H1 (cell line): ENCODE measurements at regions not wholly inside any gene's neighbourhood (a gene's known extent, or its start where the extent isn't known, plus 50 kb on each side); places are given as distances from the start of the nearest gene placed in this dataset.

ENCODE experiments used
- CTCF ChIA-PET: fragments of 300-600 bp; sonication (Branson Sonifier 250); formaldehyde crosslinking; loops from one replicate; lab custom pipeline; 2021; ENCODE audit not compliant: partially characterized antibody; lab: Charles Lee
- POLR2A ChIA-PET: fragments of 300-600 bp; sonication (Branson Sonifier 250); formaldehyde crosslinking; loops from one replicate; lab custom pipeline; 2021; ENCODE audit warnings: inconsistent platforms; ENCODE audit not compliant: partially characterized antibody; lab: Charles Lee
- DNase-seq, 2 experiments: peaks; one replicate each; pipeline versions ENCODE4 v3.0.0 to v3.0.0-alpha.2; 2010 to 2022; ENCODE audit warnings: low spot score in 2 of 2, low read depth in 1 of 2, mixed read lengths in 1 of 2
- FAIRE-seq: peaks from 2 replicates; lab custom pipeline; 2011; peaks lifted over from hg19 to GRCh38; lab: Jason Lieb, UNC
- H2AFZ ChIP-seq: 2 replicates; pipeline ENCODE4 v1.8.1; 2012; ENCODE audit warnings: low read length, inconsistent platforms
- H2AK5ac ChIP-seq: 2 replicates; pipeline ENCODE4 v1.6.1; 2013; ENCODE audit warnings: low read depth, low read length
- H2BK120ac ChIP-seq: replicated peaks from 2 replicates; pipeline ENCODE3; 2013; ENCODE audit warnings: low read depth, low read length, inconsistent platforms
- H2BK12ac ChIP-seq: 2 replicates; pipeline ENCODE4 v1.6.1; 2013; ENCODE audit warnings: low read depth, low read length
- H2BK15ac ChIP-seq: 2 replicates; pipeline ENCODE4 v1.6.1; 2013; ENCODE audit warnings: low read length
- H2BK20ac ChIP-seq: 2 replicates; pipeline ENCODE4 v1.6.1; 2013; ENCODE audit warnings: low read length
- H2BK5ac ChIP-seq: 2 replicates; pipeline ENCODE4 v1.6.1; 2013; ENCODE audit warnings: low read depth, low read length
- H3K14ac ChIP-seq: 2 replicates; pipeline ENCODE4 v1.6.1; 2013; ENCODE audit warnings: inconsistent platforms; ENCODE audit not compliant: insufficient read length
- H3K18ac ChIP-seq: 2 replicates; pipeline ENCODE4 v1.6.1; 2013; ENCODE audit warnings: low read length; ENCODE audit errors: extremely low read depth
- H3K23ac ChIP-seq: 2 replicates; pipeline ENCODE4 v1.6.1; 2013; ENCODE audit warnings: inconsistent platforms; ENCODE audit not compliant: insufficient read length
- H3K23me2 ChIP-seq: 2 replicates; pipeline ENCODE4 v1.6.1; 2013; ENCODE audit warnings: low read depth, low read length
- H3K27ac ChIP-seq: 2 replicates; pipeline ENCODE4 v1.6.1; 2011; ENCODE audit warnings: low read depth, low read length, inconsistent platforms
- H3K27me3 ChIP-seq, 4 experiments: replicated peaks in 1 of 4; 1 replicate in 1 of 4; 2 replicates in 3 of 4; pipeline versions ENCODE4 v1.6.1 to v1.8.1; 2011 to 2013; ENCODE audit warnings: low read length in 3 of 4, mild to moderate bottlenecking in 3 of 4, inconsistent platforms in 2 of 4, mixed read lengths in 2 of 4, moderate library complexity in 1 of 4; ENCODE audit not compliant: control insufficient read depth in 3 of 4, insufficient read depth in 3 of 4; ENCODE audit errors: extremely low read depth in 1 of 4
- H3K36me3 ChIP-seq, 4 experiments: 2 replicates each; pipeline versions ENCODE4 v1.6.1 to v1.8.1; 2011 to 2013; ENCODE audit warnings: mild to moderate bottlenecking in 4 of 4, low read length in 3 of 4, moderate library complexity in 2 of 4, control low read depth in 1 of 4, inconsistent platforms in 1 of 4; ENCODE audit not compliant: insufficient read depth in 4 of 4, control insufficient read depth in 2 of 4
- H3K4ac ChIP-seq: replicated peaks from 2 replicates; pipeline ENCODE3; 2013; ENCODE audit warnings: low read length, low read depth, mixed read lengths, inconsistent platforms; ENCODE audit not compliant: insufficient read length
- H3K4me1 ChIP-seq, 4 experiments: replicated peaks in 1 of 4; 1 replicate in 1 of 4; 2 replicates in 3 of 4; pipeline versions ENCODE4 v1.6.1 to v1.8.1; 2011 to 2013; ENCODE audit warnings: low read length in 3 of 4, inconsistent platforms in 2 of 4, mixed read lengths in 1 of 4; ENCODE audit not compliant: insufficient read depth in 4 of 4, control insufficient read depth in 3 of 4
- H3K4me2 ChIP-seq, 2 experiments: 2 replicates each; pipeline versions ENCODE4 v1.6.1 to v1.8.1; 2011 to 2013; ENCODE audit warnings: low read depth in 2 of 2, low read length in 2 of 2, control low read depth in 1 of 2, inconsistent platforms in 1 of 2, mild to moderate bottlenecking in 1 of 2; ENCODE audit not compliant: insufficient read depth in 1 of 2
- H3K4me3 ChIP-seq, 4 experiments: fragments of 200-600, 300-600 bp in 1 of 4; sonication (generic), shearing (Covaris generic), sonication (Bioruptor Twin) in 1 of 4; 2 replicates each; pipeline versions ENCODE4 v1.5.1 to v1.8.1; 2011 to 2016; ENCODE audit warnings: low read length in 4 of 4, low read depth in 3 of 4, control low read depth in 2 of 4, inconsistent platforms in 2 of 4, mild to moderate bottlenecking in 2 of 4, mixed read lengths in 1 of 4, moderate library complexity in 1 of 4; ENCODE audit not compliant: insufficient read depth in 2 of 4; ENCODE audit errors: extremely low read depth in 1 of 4
- H3K56ac ChIP-seq: replicated peaks from 2 replicates; pipeline ENCODE3; 2013; ENCODE audit warnings: low read depth, mild to moderate bottlenecking, mixed read lengths, low read length, inconsistent platforms; ENCODE audit not compliant: insufficient read length
- H3K79me1 ChIP-seq: 2 replicates; pipeline ENCODE4 v1.6.1; 2013; ENCODE audit warnings: low read depth, low read length, control low read depth
- H3K79me2 ChIP-seq, 2 experiments: 2 replicates each; pipeline versions ENCODE4 v1.6.1 to v1.8.1; 2012 to 2013; ENCODE audit warnings: low read length in 2 of 2, mild to moderate bottlenecking in 2 of 2, inconsistent platforms in 1 of 2; ENCODE audit not compliant: insufficient read depth in 2 of 2, control insufficient read depth in 1 of 2
- H3K9ac ChIP-seq, 4 experiments: replicated peaks in 1 of 4; 1 replicate in 1 of 4; 2 replicates in 3 of 4; pipeline versions ENCODE4 v1.6.1 to v1.8.1; 2011 to 2013; ENCODE audit warnings: low read depth in 3 of 4, low read length in 3 of 4, control low read depth in 2 of 4, mild to moderate bottlenecking in 2 of 4, moderate library complexity in 2 of 4, inconsistent platforms in 1 of 4; ENCODE audit errors: extremely low read depth in 1 of 4
- H3K9me3 ChIP-seq, 2 experiments: 2 replicates each; pipeline versions ENCODE4 v1.6.1 to v1.8.1; 2012 to 2013; ENCODE audit warnings: mild to moderate bottlenecking in 2 of 2, moderate library complexity in 2 of 2, control low read depth in 1 of 2, inconsistent platforms in 1 of 2, low read depth in 1 of 2, low read length in 1 of 2, mixed read lengths in 1 of 2; ENCODE audit not compliant: insufficient read depth in 2 of 2
- H4K20me1 ChIP-seq, 2 experiments: replicated peaks in 1 of 2; 2 replicates each; pipeline versions ENCODE3 to v1.8.1; 2011 to 2013; ENCODE audit warnings: inconsistent platforms in 2 of 2, low read length in 2 of 2, mild to moderate bottlenecking in 1 of 2; ENCODE audit not compliant: insufficient read depth in 2 of 2, control insufficient read depth in 1 of 2
- H4K5ac ChIP-seq: 2 replicates; pipeline ENCODE4 v1.6.1; 2013; ENCODE audit warnings: low read length, low read depth, mixed read lengths, inconsistent platforms; ENCODE audit not compliant: insufficient read length
- H4K8ac ChIP-seq: 2 replicates; pipeline ENCODE4 v1.8.0; 2013; ENCODE audit warnings: mild to moderate bottlenecking, moderate library complexity, low read length, inconsistent platforms; ENCODE audit not compliant: insufficient read depth; ENCODE audit errors: extremely low read depth
- H4K91ac ChIP-seq: replicated peaks from 2 replicates; pipeline ENCODE3; 2013; ENCODE audit warnings: low read length, mixed read lengths, inconsistent platforms; ENCODE audit not compliant: insufficient read length
- JUND ChIP-seq: IDR thresholded peaks from 2 replicates; pipeline ENCODE4 v1.6.1; 2011; ENCODE audit warnings: mild to moderate bottlenecking, improper control_type of control experiment, low read length
- SP4 ChIP-seq: IDR thresholded peaks from 2 replicates; pipeline ENCODE4 v1.6.1; 2012; ENCODE audit warnings: low read length, inconsistent platforms
- TCF12 ChIP-seq: IDR thresholded peaks from 2 replicates; pipeline ENCODE4 v1.6.1; 2011; ENCODE audit warnings: low read depth, mild to moderate bottlenecking, low read length
- WGBS, 2 experiments: shearing (Covaris generic) in 1 of 2; methylation state at CpG; one replicate each; pipeline versions ENCODE4 v1.1.6 to v1.1.7; 2013 to 2015; ENCODE audit warnings: low lambda C conversion rate in 2 of 2, mixed read lengths in 2 of 2, inconsistent platforms in 1 of 2, low coverage in 1 of 2, missing lambda C conversion rate in 1 of 2; ENCODE audit not compliant: insufficient replicate concordance in 2 of 2, insufficient coverage in 1 of 2, insufficient read length in 1 of 2; ENCODE audit errors: extremely low coverage in 1 of 2, missing lambda C conversion rate in 1 of 2; 5-methylcytosine and 5-hydroxymethylcytosine counted together
- TF ChIP-seq, protein P1 (sequence below): IDR thresholded peaks from 2 replicates; pipeline ENCODE4 v1.6.1; 2011; ENCODE audit warnings: low read length, improper control_type of control experiment

DNA sequence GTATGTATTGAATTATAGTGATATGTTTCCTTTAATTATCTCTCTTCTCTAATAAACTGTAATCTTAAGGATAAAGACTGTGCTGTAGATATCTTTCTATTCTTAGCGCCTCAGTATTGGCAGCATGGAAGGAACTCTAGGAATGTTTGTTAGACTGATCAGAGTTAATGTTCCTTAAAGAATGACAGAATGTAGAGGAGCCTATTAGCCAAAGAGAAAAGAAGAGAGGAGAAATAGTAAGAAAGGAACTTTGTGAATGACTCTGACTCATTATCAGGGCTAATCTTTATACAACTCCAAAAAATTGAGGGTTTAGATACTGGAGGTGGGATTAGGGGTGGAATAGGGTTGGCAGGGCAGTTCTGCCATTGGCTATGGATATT, 59.0 kb upstream of the NUDT12 start:
- Histone ChIP-seq H4K20me1 (no peaks in the 10 kb centered on the region), H2BK20ac (no peak overlapping the region), H3K4ac (no peak overlapping the region), H3K27ac (no peak overlapping the region), H2BK12ac (no peak overlapping the region), H2BK120ac (no peak overlapping the region), H2BK15ac (no peak overlapping the region), H4K91ac (no peak overlapping the region), H3K23me2 (no peaks in the 10 kb centered on the region), H3K36me3 (no peaks in the 10 kb centered on the region), H3K9me3 (peaks cover 3 to 4% of the 10 kb centered on the region in 2 experiments; a peak in 2 of 4 replicates), H3K18ac (no peak overlapping the region), H3K14ac (no peak overlapping the region), H2BK5ac (no peak overlapping the region), H4K5ac (no peak overlapping the region), H3K79me2 (no peaks in the 10 kb centered on the region), H3K4me1 (no peaks in the 10 kb centered on the region), H3K4me2 (no peak overlapping the region), H3K79me1 (no peaks in the 10 kb centered on the region), H3K9ac (no peak overlapping the region), H3K56ac (no peak overlapping the region), H2AK5ac (no peak overlapping the region), H2AFZ (no peak overlapping the region), H3K27me3 (no peaks in the 10 kb centered on the region), H3K4me3 (no peak overlapping the region), H3K23ac (no peak overlapping the region), H4K8ac (no peak overlapping the region)
- POLR2A ChIA-PET = no interaction called here
- CTCF ChIA-PET = interaction anchor here (1.2 to 2.0 kb wide), 2 partner anchors 16 to 27 kb away, joined by 4 to 5 read pairs; no protein-coding TSS in a partner anchor
- TF ChIP-seq JUND = no peak
- TF ChIP-seq TCF12 = no peak
- TF ChIP-seq SP4 = no peak
- TF ChIP-seq, protein P1, sequence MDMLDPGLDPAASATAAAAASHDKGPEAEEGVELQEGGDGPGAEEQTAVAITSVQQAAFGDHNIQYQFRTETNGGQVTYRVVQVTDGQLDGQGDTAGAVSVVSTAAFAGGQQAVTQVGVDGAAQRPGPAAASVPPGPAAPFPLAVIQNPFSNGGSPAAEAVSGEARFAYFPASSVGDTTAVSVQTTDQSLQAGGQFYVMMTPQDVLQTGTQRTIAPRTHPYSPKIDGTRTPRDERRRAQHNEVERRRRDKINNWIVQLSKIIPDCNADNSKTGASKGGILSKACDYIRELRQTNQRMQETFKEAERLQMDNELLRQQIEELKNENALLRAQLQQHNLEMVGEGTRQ = no peak
- DNase-seq (no peak), FAIRE-seq (no peak)
- 100% methylated on average over 1 of the region's 1 CpG; no CpG with 5 or more reads in 1 of the 2 experiments for WGBS, 2 experiments
